Erythroblast (primary cell): ENCODE measurements at regions not wholly inside any gene's neighbourhood (a gene's known extent, or its start where the extent isn't known, plus 50 kb on each side); places are given as distances from the start of the nearest gene placed in this dataset.

Source experiments
- DNase-seq, 2 experiments: peaks; one replicate each; lab custom pipeline; 2025; lab: John Stamatoyannopoulos, UW
- GATA1 ChIP-seq: IDR thresholded peaks from 2 replicates; pipeline ENCODE4 v1.6.1; 2011; ENCODE audit warnings: low read depth, mild to moderate bottlenecking, control low read depth, low read length, moderate library complexity
- POLR2A ChIP-seq: IDR thresholded peaks from 2 replicates; pipeline ENCODE4 v1.6.1; 2011; ENCODE audit warnings: mild to moderate bottlenecking, low read length

GRCh38 chr1:195376190-195376589 lies 1232.0 kb downstream of the KCNT2 start:
- peak; percentile 1 to 3 for DNase-seq
- TF ChIP-seq GATA1 (no peak), POLR2A (no peak)

- DNase-seq: no peak
- no peak for TF ChIP-seq GATA1
- no peak for TF ChIP-seq POLR2A
Observed at GRCh38 chr1:195373856-195374255, 1234.4 kb downstream of the KCNT2 start.

GRCh38 chr1:195345149-195345548 lies 1263.1 kb downstream of the KCNT2 start:
- no peak for TF ChIP-seq POLR2A
- no peak for TF ChIP-seq GATA1
- no peak for DNase-seq

GRCh38 chr1:195337646-195338045 lies 1270.6 kb downstream of the KCNT2 start:
- TF ChIP-seq POLR2A: no peak
- no peak for TF ChIP-seq GATA1
- DNase-seq: no peak

- TF ChIP-seq POLR2A (no peak), GATA1 (no peak)
- no peak for DNase-seq
Observed at GRCh38 chr1:195336812-195337211, 1271.4 kb downstream of the KCNT2 start.

- no peak for DNase-seq
- TF ChIP-seq GATA1 (no peak), POLR2A (no peak)
Observed at GRCh38 chr1:195335541-195335940, 1272.7 kb downstream of the KCNT2 start.

GRCh38 chr1:195332102-195332501 lies 1276.1 kb downstream of the KCNT2 start:
- no peak for DNase-seq
- TF ChIP-seq POLR2A (no peak), GATA1 (no peak)

GRCh38 chr1:195328681-195329080 lies 1279.6 kb downstream of the KCNT2 start:
- DNase-seq: no peak
- no peak for TF ChIP-seq GATA1
- no peak for TF ChIP-seq POLR2A

GRCh38 chr1:195328102-195328501 lies 1280.1 kb downstream of the KCNT2 start:
- DNase-seq: no peak
- TF ChIP-seq GATA1 (no peak), POLR2A (no peak)

GRCh38 chr1:195327361-195327760 lies 1280.9 kb downstream of the KCNT2 start:
- TF ChIP-seq GATA1 (no peak), POLR2A (no peak)
- DNase-seq: no peak

GRCh38 chr1:195326325-195326724 lies 1281.9 kb downstream of the KCNT2 start:
- TF ChIP-seq POLR2A (no peak), GATA1 (no peak)
- no peak for DNase-seq

- TF ChIP-seq POLR2A: no peak
- no peak for TF ChIP-seq GATA1
- no peak for DNase-seq
Observed at GRCh38 chr1:195325181-195325580, 1283.1 kb downstream of the KCNT2 start.

- DNase-seq: no peak
- no peak for TF ChIP-seq POLR2A
- TF ChIP-seq GATA1: no peak
Observed at GRCh38 chr1:195306281-195306680, 1302.0 kb downstream of the KCNT2 start.

- TF ChIP-seq POLR2A (no peak), GATA1 (no peak)
Observed at GRCh38 chr1:195294911-195295310, 1313.3 kb downstream of the KCNT2 start.

GRCh38 chr1:195278644-195279043 lies 1329.6 kb downstream of the KCNT2 start:
- TF ChIP-seq POLR2A (no peak), GATA1 (no peak)
- no peak for DNase-seq

More at GRCh38 chr1:195294911-195295310, 1313.3 kb downstream of the KCNT2 start:
- no peak for DNase-seq

- TF ChIP-seq POLR2A (no peak), GATA1 (no peak)
Observed at GRCh38 chr1:195275710-195276109, 1332.5 kb downstream of the KCNT2 start.

More at GRCh38 chr1:195275710-195276109, 1332.5 kb downstream of the KCNT2 start:
- no peak for DNase-seq
